Loucy (cell line): ENCODE measurements at regions not wholly inside any gene's neighbourhood (a gene's known extent, or its start where the extent isn't known, plus 50 kb on each side); places are given as distances from the start of the nearest gene placed in this dataset.

Experiments
- CTCF ChIP-seq: fragments of 200-600 bp; sonication (generic); conservative IDR thresholded peaks from 2 replicates; pipeline ENCODE4 v1.5.1; 2014; ENCODE audit warnings: mild to moderate bottlenecking, antibody characterized with exemption, low read length
- EZH2phosphoT487 ChIP-seq: fragments of 200-600 bp; IDR thresholded peaks from 2 replicates; pipeline ENCODE4 v1.6.1; 2018; ENCODE audit warnings: antibody characterized with exemption, mild to moderate bottlenecking, moderate library complexity, borderline replicate concordance

- TF ChIP-seq CTCF (no peak), EZH2phosphoT487 (no peak)
Measured at GRCh38 chr6:82013561-82014530, 233.7 kb downstream of the IBTK start.
